Esophagus squamous epithelium (tissue), 5 donors: ENCODE measurements at regions not wholly inside any gene's neighbourhood (a gene's known extent, or its start where the extent isn't known, plus 50 kb on each side); places are given as distances from the start of the nearest gene placed in this dataset.

Experiments used
- DNase-seq: peaks from one replicate; lab custom pipeline; 2025; lab: John Stamatoyannopoulos, UW
- H3K27ac ChIP-seq, 4 donors: fragments of 200-600 bp; sonication (generic); one replicate each; pipeline ENCODE4 v1.5.1; 2016 to 2019; ENCODE audit warnings: mild to moderate bottlenecking in 1 of 4
- H3K27me3 ChIP-seq, 4 donors: fragments of 200-600 bp; sonication (generic); 1 replicate in 3 of 4; 2 replicates in 1 of 4; pipeline versions ENCODE4 v1.5.1 to v1.6.0; 2017 to 2021; ENCODE audit warnings: antibody characterized with exemption in 1 of 4
- H3K36me3 ChIP-seq, 3 donors: fragments of 200-600 bp; sonication (generic); one replicate each; pipeline ENCODE4 v1.5.1; 2016 to 2019
- H3K4me1 ChIP-seq, 3 donors: fragments of 200-600 bp; sonication (generic); one replicate each; pipeline ENCODE4 v1.5.1; 2017 to 2019
- H3K4me3 ChIP-seq, 4 donors: fragments of 200-600 bp; sonication (generic); 1 replicate in 3 of 4; 2 replicates in 1 of 4; pipeline ENCODE4 v1.5.1; 2016 to 2019; ENCODE audit warnings: mild to moderate bottlenecking in 2 of 4, moderate library complexity in 1 of 4
- H3K9me3 ChIP-seq, 3 donors: fragments of 200-600 bp; sonication (generic); one replicate each; pipeline ENCODE4 v1.5.1; 2016 to 2019
- POLR2A ChIP-seq, 4 donors: fragments of 450-650 bp; IDR thresholded peaks; one replicate each; pipeline ENCODE4 v1.6.1; 2017; ENCODE audit warnings: antibody characterized with exemption in 4 of 4, mild to moderate bottlenecking in 4 of 4, moderate library complexity in 3 of 4
- WGBS, 2 donors: methylation state at CpG; one replicate each; pipeline ENCODE4 v1.1.5; 2018; 5-methylcytosine and 5-hydroxymethylcytosine counted together
- intact Hi-C: fragments of 100-400 bp; cut with DNase I; formaldehyde crosslinking; loops from one replicate; pipeline ENCODE4 v1.15.0; 2022
- TF ChIP-seq, protein P1 (sequence below), 6 experiments: fragments of 450-650 bp in 4 of 6; fragments of 200-600 bp in 2 of 6; sonication (generic) in 2 of 6; IDR thresholded peaks; one replicate each; pipeline ENCODE4 v1.5.1; 2016 to 2019; ENCODE audit warnings: antibody characterized with exemption in 6 of 6, mild to moderate bottlenecking in 4 of 6, moderate library complexity in 4 of 6
- donor health status: DM: yes; HTN: yes; CAD: no.

- no peak for DNase-seq
- TF ChIP-seq, protein P1, sequence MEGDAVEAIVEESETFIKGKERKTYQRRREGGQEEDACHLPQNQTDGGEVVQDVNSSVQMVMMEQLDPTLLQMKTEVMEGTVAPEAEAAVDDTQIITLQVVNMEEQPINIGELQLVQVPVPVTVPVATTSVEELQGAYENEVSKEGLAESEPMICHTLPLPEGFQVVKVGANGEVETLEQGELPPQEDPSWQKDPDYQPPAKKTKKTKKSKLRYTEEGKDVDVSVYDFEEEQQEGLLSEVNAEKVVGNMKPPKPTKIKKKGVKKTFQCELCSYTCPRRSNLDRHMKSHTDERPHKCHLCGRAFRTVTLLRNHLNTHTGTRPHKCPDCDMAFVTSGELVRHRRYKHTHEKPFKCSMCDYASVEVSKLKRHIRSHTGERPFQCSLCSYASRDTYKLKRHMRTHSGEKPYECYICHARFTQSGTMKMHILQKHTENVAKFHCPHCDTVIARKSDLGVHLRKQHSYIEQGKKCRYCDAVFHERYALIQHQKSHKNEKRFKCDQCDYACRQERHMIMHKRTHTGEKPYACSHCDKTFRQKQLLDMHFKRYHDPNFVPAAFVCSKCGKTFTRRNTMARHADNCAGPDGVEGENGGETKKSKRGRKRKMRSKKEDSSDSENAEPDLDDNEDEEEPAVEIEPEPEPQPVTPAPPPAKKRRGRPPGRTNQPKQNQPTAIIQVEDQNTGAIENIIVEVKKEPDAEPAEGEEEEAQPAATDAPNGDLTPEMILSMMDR (IDR thresholded peaks at IDR 0.05) = no peak
- no peak for TF ChIP-seq POLR2A (IDR thresholded peaks at IDR 0.05)
- Histone ChIP-seq H3K27ac (no peak overlapping the region), H3K27me3 (no peaks in the 10 kb centered on the region), H3K4me3 (no peak overlapping the region), H3K4me1 (no peaks in the 10 kb centered on the region), H3K36me3 (no peaks in the 10 kb centered on the region), H3K9me3 (peaks cover 0 to 8% (median 4%) of the 10 kb centered on the region in 3 donors)
- intact Hi-C loops = no loop called here
- 55 to 56% methylated on average over 3 of the region's 3 CpGs for WGBS, 2 donors
Observed at GRCh38 chr19:28264556-28264955, 948.4 kb downstream of the UQCRFS1 start.

- intact Hi-C loops = no loop called here
- TF ChIP-seq POLR2A (IDR thresholded peaks at IDR 0.05) = no peak
- TF ChIP-seq, protein P1 (IDR thresholded peaks at IDR 0.05) = no peak
- H3K4me3 ChIP-seq = no peak overlapping the region
- H3K36me3 ChIP-seq = no peaks in the 10 kb centered on the region
- H3K4me1 ChIP-seq = no peaks in the 10 kb centered on the region
- H3K27me3 ChIP-seq = no peaks in the 10 kb centered on the region
- H3K27ac ChIP-seq = no peak overlapping the region
- H3K9me3 ChIP-seq = peaks cover 0 to 20% (median 0%) of the 10 kb centered on the region in 3 donors
- no peak for DNase-seq
- 31 to 47% methylated on average over 2 to 3 of the region's 3 CpGs for WGBS, 2 donors
Observed at GRCh38 chr19:28258829-28259228, 954.1 kb downstream of the UQCRFS1 start.

DNA sequence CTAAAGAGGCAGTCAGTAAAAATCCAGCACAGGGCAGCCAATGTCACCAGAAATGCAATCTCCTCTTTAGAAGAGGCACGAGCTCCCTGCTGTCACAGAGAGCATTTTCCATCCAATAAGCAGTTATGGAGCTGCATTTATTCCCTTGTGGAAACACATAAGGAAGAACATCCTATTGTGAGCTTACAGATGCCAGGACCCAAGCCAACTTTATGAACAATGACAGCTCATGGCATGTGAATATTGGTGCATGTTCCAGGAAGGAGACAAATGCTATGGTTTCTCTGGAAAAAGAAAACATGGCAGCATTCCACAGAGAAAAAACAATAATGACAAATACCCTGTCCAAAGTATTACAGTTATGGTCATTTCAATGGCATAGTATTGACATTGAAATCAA lies 955.6 kb downstream of the UQCRFS1 start:
- intact Hi-C loops = no loop called here
- no peak overlapping the region for H3K4me3 ChIP-seq
- peaks cover 0 to 20% (median 0%) of the 10 kb centered on the region in 3 donors for H3K9me3 ChIP-seq
- 44% methylated on average over 1 of the region's 1 CpG; no CpG with 5 or more reads in 1 of the 2 donors for WGBS, 2 donors
- H3K4me1 ChIP-seq = no peaks in the 10 kb centered on the region
- no peak for DNase-seq
- H3K27ac ChIP-seq = no peak overlapping the region
- no peak for TF ChIP-seq POLR2A (IDR thresholded peaks at IDR 0.05)
- TF ChIP-seq, protein P1 (IDR thresholded peaks at IDR 0.05) = no peak
- H3K36me3 ChIP-seq = no peaks in the 10 kb centered on the region
- no peaks in the 10 kb centered on the region for H3K27me3 ChIP-seq

DNA sequence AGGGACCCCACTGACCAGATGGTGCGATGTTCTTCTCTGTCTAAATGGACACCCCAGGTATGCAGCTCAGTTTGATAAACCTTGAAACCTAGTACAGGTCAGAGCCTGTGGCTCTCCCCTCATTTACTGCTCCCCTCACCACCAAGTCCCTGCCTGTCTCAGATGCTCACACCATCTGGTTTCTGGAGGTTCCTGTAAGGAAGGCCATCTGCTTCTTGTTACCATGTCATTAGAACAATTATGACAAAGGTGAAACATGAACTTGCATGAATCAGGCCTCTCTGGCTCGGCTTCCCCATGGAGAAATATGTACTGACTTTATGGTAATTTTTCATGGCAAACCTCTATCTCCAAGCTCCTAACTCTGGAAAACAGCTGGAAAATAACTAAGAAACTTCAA lies 965.7 kb downstream of the UQCRFS1 start:
- 56 to 71% methylated on average over 1 to 2 of the region's 2 CpGs for WGBS, 2 donors
- Histone ChIP-seq H3K4me1 (no peaks in the 10 kb centered on the region), H3K27me3 (no peaks in the 10 kb centered on the region), H3K4me3 (no peak overlapping the region), H3K27ac (no peak overlapping the region), H3K9me3 (no peaks in the 10 kb centered on the region), H3K36me3 (no peaks in the 10 kb centered on the region)
- intact Hi-C loops = no loop called here
- TF ChIP-seq, protein P1 (IDR thresholded peaks at IDR 0.05) = no peak
- TF ChIP-seq POLR2A (IDR thresholded peaks at IDR 0.05) = no peak
- DNase-seq = no peak

DNA sequence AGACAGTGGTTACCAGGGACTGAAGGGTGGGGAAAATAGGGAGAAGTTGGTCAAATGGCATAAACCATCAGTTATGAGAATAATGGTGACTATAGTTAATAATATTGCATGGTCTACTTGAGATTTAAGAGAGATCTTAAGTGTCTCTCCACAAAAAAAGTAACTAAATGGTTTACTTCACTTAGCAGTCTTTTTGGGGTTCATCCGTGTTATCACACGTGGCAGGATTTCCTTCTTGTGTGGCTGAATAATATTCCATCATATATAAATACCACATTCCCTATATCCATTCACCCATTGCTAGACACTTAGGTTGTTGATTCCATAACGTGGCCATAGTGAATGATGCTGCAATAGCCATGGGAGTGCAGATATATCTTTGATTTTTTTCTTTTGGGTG lies 967.0 kb downstream of the UQCRFS1 start:
- WGBS, 2 donors = 56 to 64% methylated on average over 3 of the region's 3 CpGs

More for the DNA sequence above, 967.0 kb downstream of the UQCRFS1 start:
- Histone ChIP-seq H3K27ac (no peak overlapping the region), H3K27me3 (no peaks in the 10 kb centered on the region), H3K4me1 (no peaks in the 10 kb centered on the region), H3K4me3 (no peak overlapping the region), H3K36me3 (no peaks in the 10 kb centered on the region), H3K9me3 (no peaks in the 10 kb centered on the region)
- no peak for TF ChIP-seq POLR2A (IDR thresholded peaks at IDR 0.05)
- TF ChIP-seq, protein P1 (IDR thresholded peaks at IDR 0.05) = no peak
- DNase-seq = no peak
- intact Hi-C loops = no loop called here
